Hematopoietic multipotent progenitor cell treated with erythropoietin and hydrocortisone succinate and interleukin-3 and kit ligand, for 8 days (in vitro differentiated cells): ENCODE measurements at regions not wholly inside any gene's neighbourhood (a gene's known extent, or its start where the extent isn't known, plus 50 kb on each side); places are given as distances from the start of the nearest gene placed in this dataset.

ENCODE experiments used
- DNase-seq: peaks from one replicate; pipeline ENCODE4 v3.0.0-alpha.2; 2015

- no peak for DNase-seq
Observed at GRCh38 chr5:4082966-4083564, 487.4 kb downstream of the IRX1 start.

GRCh38 chr5:4083591-4084337 is 488.1 kb downstream of the IRX1 start:
- DNase-seq: no peak

- no peak for DNase-seq
Observed at GRCh38 chr5:4086081-4086480, 490.4 kb downstream of the IRX1 start.

- DNase-seq: no peak
Observed at GRCh38 chr5:4087110-4087509, 491.5 kb downstream of the IRX1 start.

- DNase-seq: no peak
Observed at GRCh38 chr5:4089087-4089486, 493.5 kb downstream of the IRX1 start.

GRCh38 chr5:4093236-4093635 is 497.6 kb downstream of the IRX1 start:
- no peak for DNase-seq

GRCh38 chr5:4093970-4094369 is 498.3 kb downstream of the IRX1 start:
- no peak for DNase-seq

- DNase-seq: no peak
Observed at GRCh38 chr5:4095918-4096630, 500.4 kb downstream of the IRX1 start.

GRCh38 chr5:4097199-4097598 is 501.6 kb downstream of the IRX1 start:
- DNase-seq: no peak

- DNase-seq: no peak
Observed at GRCh38 chr5:4098226-4098625, 502.6 kb downstream of the IRX1 start.

- no peak for DNase-seq
Observed at GRCh38 chr5:4099386-4099785, 503.8 kb downstream of the IRX1 start.

- no peak for DNase-seq
Observed at GRCh38 chr5:4100739-4101138, 505.1 kb downstream of the IRX1 start.

GRCh38 chr5:4101189-4101588 is 505.6 kb downstream of the IRX1 start:
- DNase-seq: no peak

GRCh38 chr5:4104831-4105597 is 509.4 kb downstream of the IRX1 start:
- no peak for DNase-seq

- no peak for DNase-seq
Observed at GRCh38 chr5:4108690-4109089, 513.1 kb downstream of the IRX1 start.

GRCh38 chr5:4113426-4113825 is 517.8 kb downstream of the IRX1 start:
- no peak for DNase-seq

GRCh38 chr5:4113905-4114304 is 518.3 kb downstream of the IRX1 start:
- no peak for DNase-seq

GRCh38 chr5:4114452-4114851 is 518.8 kb downstream of the IRX1 start:
- DNase-seq: no peak

GRCh38 chr5:4116834-4117233 is 521.2 kb downstream of the IRX1 start:
- no peak for DNase-seq

- peak; percentile 49 for DNase-seq
Observed at GRCh38 chr5:4124221-4124970, 528.8 kb downstream of the IRX1 start.

- DNase-seq: no peak
Observed at GRCh38 chr5:4128994-4129393, 533.4 kb downstream of the IRX1 start.

- DNase-seq: no peak
Observed at GRCh38 chr5:4129523-4129922, 533.9 kb downstream of the IRX1 start.

GRCh38 chr5:4130819-4131218 is 535.2 kb downstream of the IRX1 start:
- no peak for DNase-seq
